ENCODE measurements at regions not wholly inside any gene's neighbourhood (a gene's known extent, or its start where the extent isn't known, plus 50 kb on each side); places are given as distances from the start of the nearest gene placed in this dataset.

DNA sequence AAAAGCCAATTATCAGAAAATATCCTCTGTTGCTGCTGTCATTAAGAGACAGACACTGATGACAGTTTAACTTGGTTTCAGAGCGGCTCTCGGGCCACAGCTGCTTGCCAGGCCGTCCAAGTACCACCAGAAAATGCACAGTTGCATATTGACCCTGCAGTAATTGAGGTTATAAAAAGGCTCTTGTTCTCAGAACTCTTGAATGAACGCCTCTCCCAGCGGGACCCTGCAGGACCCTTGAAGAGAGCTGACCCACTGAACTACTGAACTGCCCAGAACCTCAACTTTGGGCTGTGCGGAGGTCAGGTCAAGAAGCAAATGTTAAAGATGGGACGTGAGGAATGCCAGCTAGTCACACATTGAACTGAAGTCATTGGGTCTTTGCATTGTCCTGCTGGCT, 1559.0 kb upstream of the SLC10A2 start:
- TF ChIP-seq, protein P1, sequence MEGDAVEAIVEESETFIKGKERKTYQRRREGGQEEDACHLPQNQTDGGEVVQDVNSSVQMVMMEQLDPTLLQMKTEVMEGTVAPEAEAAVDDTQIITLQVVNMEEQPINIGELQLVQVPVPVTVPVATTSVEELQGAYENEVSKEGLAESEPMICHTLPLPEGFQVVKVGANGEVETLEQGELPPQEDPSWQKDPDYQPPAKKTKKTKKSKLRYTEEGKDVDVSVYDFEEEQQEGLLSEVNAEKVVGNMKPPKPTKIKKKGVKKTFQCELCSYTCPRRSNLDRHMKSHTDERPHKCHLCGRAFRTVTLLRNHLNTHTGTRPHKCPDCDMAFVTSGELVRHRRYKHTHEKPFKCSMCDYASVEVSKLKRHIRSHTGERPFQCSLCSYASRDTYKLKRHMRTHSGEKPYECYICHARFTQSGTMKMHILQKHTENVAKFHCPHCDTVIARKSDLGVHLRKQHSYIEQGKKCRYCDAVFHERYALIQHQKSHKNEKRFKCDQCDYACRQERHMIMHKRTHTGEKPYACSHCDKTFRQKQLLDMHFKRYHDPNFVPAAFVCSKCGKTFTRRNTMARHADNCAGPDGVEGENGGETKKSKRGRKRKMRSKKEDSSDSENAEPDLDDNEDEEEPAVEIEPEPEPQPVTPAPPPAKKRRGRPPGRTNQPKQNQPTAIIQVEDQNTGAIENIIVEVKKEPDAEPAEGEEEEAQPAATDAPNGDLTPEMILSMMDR (IDR thresholded peaks at IDR 0.05) = no peak
- no peak for TF ChIP-seq POLR2A (IDR thresholded peaks at IDR 0.05)
- TF ChIP-seq POLR2AphosphoS5 (IDR thresholded peaks at IDR 0.05) = no peak
- TF ChIP-seq EP300 (IDR thresholded peaks at IDR 0.05) = no peak

All from gastroesophageal sphincter (tissue), 3 donors.